ENCODE measurements at regions not wholly inside any gene's neighbourhood (a gene's known extent, or its start where the extent isn't known, plus 50 kb on each side); places are given as distances from the start of the nearest gene placed in this dataset.

GRCh38 chr13:99704390-99704789 is 203.1 kb downstream of the TM9SF2 start:
- 74 to 87% methylated on average over 4 of the region's 4 CpGs for WGBS, 2 donors
- no peak overlapping the region for H3K27ac ChIP-seq (ENCODE audit: low read depth in 2 of 2, low read length in 1 of 2)

GRCh38 chr13:99703908-99704307 is 202.6 kb downstream of the TM9SF2 start:
- Histone ChIP-seq H3K27ac (ENCODE audit: low read depth in 2 of 2, low read length in 1 of 2) (no peak overlapping the region), H3K36me3 (ENCODE audit: control insufficient read depth in 2 of 2, insufficient read depth in 2 of 2, low read length in 1 of 2) (no peaks in the 10 kb centered on the region), H3K4me1 (ENCODE audit: control insufficient read depth in 2 of 2, insufficient read depth in 2 of 2, low read length in 1 of 2) (no peaks in the 10 kb centered on the region), H3K9me3 (ENCODE audit: control insufficient read depth in 2 of 2, insufficient read depth in 1 of 2, low read depth in 1 of 2, low read length in 1 of 2) (no peaks in the 10 kb centered on the region), H3K27me3 (ENCODE audit: control insufficient read depth in 1 of 2, insufficient read depth in 2 of 2, low read length in 2 of 2) (no peaks in the 10 kb centered on the region), H3K4me3 (ENCODE audit: low read depth in 1 of 2, low read length in 2 of 2) (no peak overlapping the region)

More at GRCh38 chr13:99704390-99704789, 203.1 kb downstream of the TM9SF2 start:
- Histone ChIP-seq H3K36me3 (ENCODE audit: control insufficient read depth in 2 of 2, insufficient read depth in 2 of 2, low read length in 1 of 2) (no peaks in the 10 kb centered on the region), H3K27me3 (ENCODE audit: control insufficient read depth in 1 of 2, insufficient read depth in 2 of 2, low read length in 2 of 2) (no peaks in the 10 kb centered on the region), H3K9me3 (ENCODE audit: control insufficient read depth in 2 of 2, insufficient read depth in 1 of 2, low read depth in 1 of 2, low read length in 1 of 2) (no peaks in the 10 kb centered on the region), H3K4me1 (ENCODE audit: control insufficient read depth in 2 of 2, insufficient read depth in 2 of 2, low read length in 1 of 2) (no peaks in the 10 kb centered on the region), H3K4me3 (ENCODE audit: low read depth in 1 of 2, low read length in 2 of 2) (no peak overlapping the region)

- Histone ChIP-seq H3K36me3 (ENCODE audit: control insufficient read depth in 2 of 2, insufficient read depth in 2 of 2, low read length in 1 of 2) (no peaks in the 10 kb centered on the region), H3K4me1 (ENCODE audit: control insufficient read depth in 2 of 2, insufficient read depth in 2 of 2, low read length in 1 of 2) (no peaks in the 10 kb centered on the region), H3K27me3 (ENCODE audit: control insufficient read depth in 1 of 2, insufficient read depth in 2 of 2, low read length in 2 of 2) (no peaks in the 10 kb centered on the region), H3K9me3 (ENCODE audit: control insufficient read depth in 2 of 2, insufficient read depth in 1 of 2, low read depth in 1 of 2, low read length in 1 of 2) (no peaks in the 10 kb centered on the region), H3K27ac (ENCODE audit: low read depth in 2 of 2, low read length in 1 of 2) (no peak overlapping the region), H3K4me3 (ENCODE audit: low read depth in 1 of 2, low read length in 2 of 2) (no peak overlapping the region)
- WGBS, 2 donors = 74 to 79% methylated on average over 9 of the region's 9 CpGs
Measured at GRCh38 chr13:99702687-99703319, 201.5 kb downstream of the TM9SF2 start.

- H3K9me3 ChIP-seq (ENCODE audit: control insufficient read depth in 2 of 2, insufficient read depth in 1 of 2, low read depth in 1 of 2, low read length in 1 of 2) = no peaks in the 10 kb centered on the region
- no peaks in the 10 kb centered on the region for H3K27me3 ChIP-seq (ENCODE audit: control insufficient read depth in 1 of 2, insufficient read depth in 2 of 2, low read length in 2 of 2)
- no peak overlapping the region for H3K4me3 ChIP-seq (ENCODE audit: low read depth in 1 of 2, low read length in 2 of 2)
- no peaks in the 10 kb centered on the region for H3K4me1 ChIP-seq (ENCODE audit: control insufficient read depth in 2 of 2, insufficient read depth in 2 of 2, low read length in 1 of 2)
- 89 to 92% methylated on average over 7 of the region's 7 CpGs for whole genome bisulfite sequencing, 2 donors
- H3K36me3 ChIP-seq (ENCODE audit: control insufficient read depth in 2 of 2, insufficient read depth in 2 of 2, low read length in 1 of 2) = no peaks in the 10 kb centered on the region
- no peak overlapping the region for H3K27ac ChIP-seq (ENCODE audit: low read depth in 2 of 2, low read length in 1 of 2)
Measured at GRCh38 chr13:99700468-99700867, 199.2 kb downstream of the TM9SF2 start.

GRCh38 chr13:99698816-99699099 is 197.5 kb downstream of the TM9SF2 start:
- 62 to 63% methylated on average over 3 of the region's 3 CpGs for WGBS, 2 donors
- Histone ChIP-seq H3K4me1 (ENCODE audit: control insufficient read depth in 2 of 2, insufficient read depth in 2 of 2, low read length in 1 of 2) (no peaks in the 10 kb centered on the region), H3K4me3 (ENCODE audit: low read depth in 1 of 2, low read length in 2 of 2) (no peak overlapping the region), H3K9me3 (ENCODE audit: control insufficient read depth in 2 of 2, insufficient read depth in 1 of 2, low read depth in 1 of 2, low read length in 1 of 2) (no peaks in the 10 kb centered on the region), H3K27ac (ENCODE audit: low read depth in 2 of 2, low read length in 1 of 2) (no peak overlapping the region), H3K27me3 (ENCODE audit: control insufficient read depth in 1 of 2, insufficient read depth in 2 of 2, low read length in 2 of 2) (no peaks in the 10 kb centered on the region), H3K36me3 (ENCODE audit: control insufficient read depth in 2 of 2, insufficient read depth in 2 of 2, low read length in 1 of 2) (no peaks in the 10 kb centered on the region)

- Histone ChIP-seq H3K27ac (ENCODE audit: low read depth in 2 of 2, low read length in 1 of 2) (no peak overlapping the region), H3K4me1 (ENCODE audit: control insufficient read depth in 2 of 2, insufficient read depth in 2 of 2, low read length in 1 of 2) (no peaks in the 10 kb centered on the region), H3K27me3 (ENCODE audit: control insufficient read depth in 1 of 2, insufficient read depth in 2 of 2, low read length in 2 of 2) (no peaks in the 10 kb centered on the region), H3K9me3 (ENCODE audit: control insufficient read depth in 2 of 2, insufficient read depth in 1 of 2, low read depth in 1 of 2, low read length in 1 of 2) (no peaks in the 10 kb centered on the region), H3K36me3 (ENCODE audit: control insufficient read depth in 2 of 2, insufficient read depth in 2 of 2, low read length in 1 of 2) (no peaks in the 10 kb centered on the region), H3K4me3 (ENCODE audit: low read depth in 1 of 2, low read length in 2 of 2) (no peak overlapping the region)
- 42 to 59% methylated on average over 8 of the region's 8 CpGs for WGBS, 2 donors
Measured at GRCh38 chr13:99698010-99698815, 196.9 kb downstream of the TM9SF2 start.

GRCh38 chr13:99695857-99696256 is 194.6 kb downstream of the TM9SF2 start:
- no peaks in the 10 kb centered on the region for H3K27me3 ChIP-seq (ENCODE audit: control insufficient read depth in 1 of 2, insufficient read depth in 2 of 2, low read length in 2 of 2)
- H3K4me1 ChIP-seq (ENCODE audit: control insufficient read depth in 2 of 2, insufficient read depth in 2 of 2, low read length in 1 of 2) = no peaks in the 10 kb centered on the region
- H3K27ac ChIP-seq (ENCODE audit: low read depth in 2 of 2, low read length in 1 of 2) = no peak overlapping the region
- H3K4me3 ChIP-seq (ENCODE audit: low read depth in 1 of 2, low read length in 2 of 2) = no peak overlapping the region
- no peaks in the 10 kb centered on the region for H3K9me3 ChIP-seq (ENCODE audit: control insufficient read depth in 2 of 2, insufficient read depth in 1 of 2, low read depth in 1 of 2, low read length in 1 of 2)
- no peaks in the 10 kb centered on the region for H3K36me3 ChIP-seq (ENCODE audit: control insufficient read depth in 2 of 2, insufficient read depth in 2 of 2, low read length in 1 of 2)
- 91 to 93% methylated on average over 3 of the region's 3 CpGs for WGBS, 2 donors

- Histone ChIP-seq H3K27ac (ENCODE audit: low read depth in 2 of 2, low read length in 1 of 2) (no peak overlapping the region), H3K9me3 (ENCODE audit: control insufficient read depth in 2 of 2, insufficient read depth in 1 of 2, low read depth in 1 of 2, low read length in 1 of 2) (no peaks in the 10 kb centered on the region), H3K36me3 (ENCODE audit: control insufficient read depth in 2 of 2, insufficient read depth in 2 of 2, low read length in 1 of 2) (no peaks in the 10 kb centered on the region), H3K4me3 (ENCODE audit: low read depth in 1 of 2, low read length in 2 of 2) (no peak overlapping the region), H3K4me1 (ENCODE audit: control insufficient read depth in 2 of 2, insufficient read depth in 2 of 2, low read length in 1 of 2) (no peaks in the 10 kb centered on the region), H3K27me3 (ENCODE audit: control insufficient read depth in 1 of 2, insufficient read depth in 2 of 2, low read length in 2 of 2) (no peaks in the 10 kb centered on the region)
- 77 to 80% methylated on average over 11 of the region's 11 CpGs for WGBS, 2 donors
Measured at GRCh38 chr13:99693852-99694611, 192.8 kb downstream of the TM9SF2 start.

GRCh38 chr13:99693351-99693750 is 192.1 kb downstream of the TM9SF2 start:
- Histone ChIP-seq H3K9me3 (ENCODE audit: control insufficient read depth in 2 of 2, insufficient read depth in 1 of 2, low read depth in 1 of 2, low read length in 1 of 2) (no peaks in the 10 kb centered on the region), H3K27ac (ENCODE audit: low read depth in 2 of 2, low read length in 1 of 2) (no peak overlapping the region), H3K4me1 (ENCODE audit: control insufficient read depth in 2 of 2, insufficient read depth in 2 of 2, low read length in 1 of 2) (no peaks in the 10 kb centered on the region), H3K27me3 (ENCODE audit: control insufficient read depth in 1 of 2, insufficient read depth in 2 of 2, low read length in 2 of 2) (no peaks in the 10 kb centered on the region), H3K4me3 (ENCODE audit: low read depth in 1 of 2, low read length in 2 of 2) (no peak overlapping the region), H3K36me3 (ENCODE audit: control insufficient read depth in 2 of 2, insufficient read depth in 2 of 2, low read length in 1 of 2) (no peaks in the 10 kb centered on the region)
- WGBS, 2 donors = 75 to 80% methylated on average over 3 of the region's 3 CpGs
